Ishikawa (cell line): ENCODE measurements at regions not wholly inside any gene's neighbourhood (a gene's known extent, or its start where the extent isn't known, plus 50 kb on each side); places are given as distances from the start of the nearest gene placed in this dataset.

ENCODE experiments used
- CEBPB ChIP-seq: IDR thresholded peaks from 2 replicates; pipeline ENCODE4 v1.6.1; 2012
- CREB1 ChIP-seq: IDR thresholded peaks from 2 replicates; pipeline ENCODE4 v1.6.1; 2012; ENCODE audit warnings: low read depth
- EGR1 ChIP-seq: IDR thresholded peaks from 2 replicates; pipeline ENCODE4 v1.6.1; 2012
- EP300 ChIP-seq: IDR thresholded peaks from 2 replicates; pipeline ENCODE4 v1.6.1; 2012; ENCODE audit warnings: borderline replicate concordance
- FOXM1 ChIP-seq: IDR thresholded peaks from 2 replicates; pipeline ENCODE4 v1.6.1; 2012; ENCODE audit warnings: low read depth, borderline replicate concordance
- NFIC ChIP-seq: IDR thresholded peaks from 2 replicates; pipeline ENCODE4 v1.6.1; 2012
- RAD21 ChIP-seq: IDR thresholded peaks from 2 replicates; pipeline ENCODE4 v1.6.1; 2012; ENCODE audit warnings: low read depth
- TAF1 ChIP-seq: IDR thresholded peaks from 2 replicates; pipeline ENCODE4 v1.6.1; 2012; ENCODE audit warnings: low read depth, mild to moderate bottlenecking
- TCF12 ChIP-seq: IDR thresholded peaks from 2 replicates; pipeline ENCODE4 v1.6.1; 2012; ENCODE audit warnings: low read depth
- TEAD4 ChIP-seq: IDR thresholded peaks from 2 replicates; pipeline ENCODE4 v1.6.1; 2012
- YY1 ChIP-seq: IDR thresholded peaks from 2 replicates; pipeline ENCODE4 v1.6.1; 2012; ENCODE audit warnings: low read depth
- ZBTB7A ChIP-seq: IDR thresholded peaks from 2 replicates; pipeline ENCODE4 v1.6.1; 2012; ENCODE audit warnings: low read depth
- TF ChIP-seq, protein P1 (sequence below): IDR thresholded peaks from 2 replicates; pipeline ENCODE4 v1.6.1; 2012
- TF ChIP-seq, protein P2 (sequence below): IDR thresholded peaks from 2 replicates; pipeline ENCODE4 v1.6.1; 2012; ENCODE audit warnings: low read depth, mild to moderate bottlenecking
- TF ChIP-seq, protein P3 (sequence below): IDR thresholded peaks from 2 replicates; pipeline ENCODE4 v1.6.1; 2012

DNA sequence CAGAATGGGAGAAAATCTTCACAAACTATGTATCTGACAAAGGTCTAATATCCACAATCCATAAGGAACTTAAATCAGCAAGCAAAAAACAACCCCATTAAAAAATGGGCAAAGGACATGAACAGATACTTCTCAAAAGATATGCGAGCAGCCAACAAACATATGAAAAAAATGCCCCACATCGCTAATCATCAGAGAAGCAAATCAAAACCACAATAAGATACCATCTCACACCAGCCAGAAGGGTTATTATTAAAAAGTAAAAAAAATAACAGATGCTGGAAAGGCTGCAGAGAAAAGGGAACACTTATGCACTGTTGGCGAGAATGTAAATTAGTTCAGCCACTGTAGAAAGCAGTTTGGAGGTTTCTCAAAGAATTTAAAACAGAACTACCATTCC, 80.2 kb upstream of the ATP11B start:
- TF ChIP-seq EGR1, result no peak
- no peak for TF ChIP-seq YY1
- no peak for TF ChIP-seq CEBPB
- no peak for TF ChIP-seq NFIC
- TF ChIP-seq, protein P1, sequence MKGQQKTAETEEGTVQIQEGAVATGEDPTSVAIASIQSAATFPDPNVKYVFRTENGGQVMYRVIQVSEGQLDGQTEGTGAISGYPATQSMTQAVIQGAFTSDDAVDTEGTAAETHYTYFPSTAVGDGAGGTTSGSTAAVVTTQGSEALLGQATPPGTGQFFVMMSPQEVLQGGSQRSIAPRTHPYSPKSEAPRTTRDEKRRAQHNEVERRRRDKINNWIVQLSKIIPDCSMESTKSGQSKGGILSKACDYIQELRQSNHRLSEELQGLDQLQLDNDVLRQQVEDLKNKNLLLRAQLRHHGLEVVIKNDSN, result no peak
- TF ChIP-seq TCF12, result no peak
- no peak for TF ChIP-seq ZBTB7A
- TF ChIP-seq EP300, result no peak
- TF ChIP-seq CREB1, result no peak
- TF ChIP-seq, protein P2, sequence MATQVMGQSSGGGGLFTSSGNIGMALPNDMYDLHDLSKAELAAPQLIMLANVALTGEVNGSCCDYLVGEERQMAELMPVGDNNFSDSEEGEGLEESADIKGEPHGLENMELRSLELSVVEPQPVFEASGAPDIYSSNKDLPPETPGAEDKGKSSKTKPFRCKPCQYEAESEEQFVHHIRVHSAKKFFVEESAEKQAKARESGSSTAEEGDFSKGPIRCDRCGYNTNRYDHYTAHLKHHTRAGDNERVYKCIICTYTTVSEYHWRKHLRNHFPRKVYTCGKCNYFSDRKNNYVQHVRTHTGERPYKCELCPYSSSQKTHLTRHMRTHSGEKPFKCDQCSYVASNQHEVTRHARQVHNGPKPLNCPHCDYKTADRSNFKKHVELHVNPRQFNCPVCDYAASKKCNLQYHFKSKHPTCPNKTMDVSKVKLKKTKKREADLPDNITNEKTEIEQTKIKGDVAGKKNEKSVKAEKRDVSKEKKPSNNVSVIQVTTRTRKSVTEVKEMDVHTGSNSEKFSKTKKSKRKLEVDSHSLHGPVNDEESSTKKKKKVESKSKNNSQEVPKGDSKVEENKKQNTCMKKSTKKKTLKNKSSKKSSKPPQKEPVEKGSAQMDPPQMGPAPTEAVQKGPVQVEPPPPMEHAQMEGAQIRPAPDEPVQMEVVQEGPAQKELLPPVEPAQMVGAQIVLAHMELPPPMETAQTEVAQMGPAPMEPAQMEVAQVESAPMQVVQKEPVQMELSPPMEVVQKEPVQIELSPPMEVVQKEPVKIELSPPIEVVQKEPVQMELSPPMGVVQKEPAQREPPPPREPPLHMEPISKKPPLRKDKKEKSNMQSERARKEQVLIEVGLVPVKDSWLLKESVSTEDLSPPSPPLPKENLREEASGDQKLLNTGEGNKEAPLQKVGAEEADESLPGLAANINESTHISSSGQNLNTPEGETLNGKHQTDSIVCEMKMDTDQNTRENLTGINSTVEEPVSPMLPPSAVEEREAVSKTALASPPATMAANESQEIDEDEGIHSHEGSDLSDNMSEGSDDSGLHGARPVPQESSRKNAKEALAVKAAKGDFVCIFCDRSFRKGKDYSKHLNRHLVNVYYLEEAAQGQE, result no peak
- TF ChIP-seq, protein P3, sequence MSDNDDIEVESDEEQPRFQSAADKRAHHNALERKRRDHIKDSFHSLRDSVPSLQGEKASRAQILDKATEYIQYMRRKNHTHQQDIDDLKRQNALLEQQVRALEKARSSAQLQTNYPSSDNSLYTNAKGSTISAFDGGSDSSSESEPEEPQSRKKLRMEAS, result no peak
- TF ChIP-seq FOXM1, result no peak
- no peak for TF ChIP-seq RAD21
- no peak for TF ChIP-seq TAF1
- TF ChIP-seq TEAD4, result no peak

DNA sequence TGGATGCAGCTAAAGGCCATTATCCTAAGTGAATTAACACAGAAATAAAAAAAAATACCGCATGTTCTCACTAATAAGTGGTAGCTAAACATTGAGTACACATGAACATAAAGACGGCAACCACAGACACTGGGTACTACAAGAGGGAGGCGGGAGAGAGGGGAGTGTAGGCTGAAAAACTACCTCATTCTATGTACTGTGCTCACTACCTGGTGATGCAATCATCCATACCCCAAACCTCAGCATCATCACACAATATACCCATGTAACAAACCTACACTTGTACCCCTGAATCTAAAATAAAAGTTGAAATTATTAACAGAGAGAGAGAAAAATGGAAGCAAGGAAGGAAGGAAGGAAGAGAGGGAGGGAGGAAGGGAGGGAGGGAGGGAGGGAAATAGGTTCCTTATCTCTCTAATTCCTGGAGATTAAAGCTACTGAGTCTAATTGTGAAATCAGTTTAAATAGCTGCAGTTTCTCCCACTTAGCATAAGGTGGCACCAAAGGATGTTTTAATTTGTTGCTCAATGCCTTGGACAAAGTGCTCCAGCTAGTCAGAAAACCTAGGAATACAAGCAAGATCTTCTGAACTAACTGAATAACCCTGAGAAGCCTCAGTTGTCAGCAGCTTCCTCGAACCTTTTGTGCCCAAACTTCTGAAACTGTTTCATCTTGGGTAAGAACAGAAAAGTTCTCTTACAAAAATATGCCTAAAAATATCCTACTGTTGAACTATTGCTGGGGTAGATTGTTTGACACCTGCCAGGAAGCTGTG, 79.4 kb upstream of the ATP11B start:
- no peak for TF ChIP-seq FOXM1
- TF ChIP-seq CREB1, result no peak
- peak; percentile 85 for TF ChIP-seq CEBPB
- TF ChIP-seq, protein P2, result no peak
- TF ChIP-seq RAD21, result peak; percentile 91
- TF ChIP-seq TEAD4, result no peak
- no peak for TF ChIP-seq EGR1
- no peak for TF ChIP-seq ZBTB7A
- TF ChIP-seq, protein P3, result no peak
- no peak for TF ChIP-seq TAF1
- TF ChIP-seq YY1, result no peak
- TF ChIP-seq, protein P1, result no peak
- TF ChIP-seq NFIC, result no peak
- no peak for TF ChIP-seq EP300
- no peak for TF ChIP-seq TCF12

DNA sequence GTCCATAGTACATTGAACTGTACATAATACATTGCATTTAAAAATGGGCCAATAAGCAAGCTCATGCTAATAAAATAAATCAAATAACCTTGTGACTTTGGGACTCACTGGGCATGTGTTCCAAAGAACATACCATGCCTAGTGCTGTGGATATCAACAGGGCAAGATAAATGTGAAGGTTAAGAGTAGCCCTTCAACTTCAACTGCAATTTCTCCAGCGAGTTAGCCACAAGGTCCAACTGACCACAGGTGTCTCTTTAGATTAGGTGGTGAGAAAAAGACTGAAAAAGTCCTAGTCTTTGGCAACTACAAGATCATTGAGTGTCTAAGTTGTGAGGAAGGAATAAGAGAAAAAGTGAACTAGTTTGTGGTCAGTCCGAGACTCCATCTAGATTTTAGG, 78.3 kb upstream of the ATP11B start:
- no peak for TF ChIP-seq YY1

DNA sequence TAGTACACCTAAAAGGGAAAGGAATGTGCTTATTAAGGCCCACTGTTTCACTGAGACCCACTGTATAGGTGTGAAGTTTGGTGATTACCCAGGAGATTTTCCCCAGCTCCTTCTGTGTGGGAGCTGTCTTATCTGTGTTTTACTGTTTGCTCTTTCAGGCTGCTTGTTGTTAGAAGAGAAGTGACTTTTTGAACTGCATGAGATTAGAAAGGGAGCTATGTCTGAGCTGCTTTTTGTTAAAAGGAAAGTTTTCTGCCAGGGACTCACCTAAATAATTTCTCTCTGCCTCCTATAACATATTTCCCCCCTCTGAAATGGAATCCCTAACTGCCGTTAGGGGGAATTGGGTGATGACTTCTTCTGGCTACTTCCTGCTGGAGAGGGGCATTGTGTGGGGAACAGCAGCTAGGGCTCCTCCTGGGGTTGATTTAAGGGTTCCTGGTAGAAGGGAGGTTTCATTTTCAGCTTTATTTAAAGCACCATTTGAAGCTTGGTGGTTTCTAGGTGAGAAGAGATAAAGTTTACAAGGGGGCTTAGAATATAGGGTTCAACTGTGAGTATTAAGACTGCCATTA, 77.1 kb upstream of the ATP11B start:
- TF ChIP-seq, protein P2, result no peak
- TF ChIP-seq RAD21 (no peak), ZBTB7A (no peak), CREB1 (no peak), TCF12 (no peak), TEAD4 (no peak), YY1 (no peak)
- TF ChIP-seq, protein P3, result no peak
